ENCODE measurements at regions not wholly inside any gene's neighbourhood (a gene's known extent, or its start where the extent isn't known, plus 50 kb on each side); places are given as distances from the start of the nearest gene placed in this dataset.

- TF ChIP-seq SNAI2 (CRISPR knock-in tag; IDR thresholded peaks at IDR 0.05), result no peak
- TF ChIP-seq ARNTL (CRISPR knock-in tag; IDR thresholded peaks at IDR 0.05; ENCODE audit: borderline replicate concordance, low read depth), result no peak
- no peak for TF ChIP-seq GLIS3 (CRISPR knock-in tag; IDR thresholded peaks at IDR 0.05)
- no peak for TF ChIP-seq CREB5 (CRISPR knock-in tag; IDR thresholded peaks at IDR 0.05; ENCODE audit: low read depth)
- TF ChIP-seq TOX (CRISPR knock-in tag; IDR thresholded peaks at IDR 0.05; ENCODE audit: borderline replicate concordance), result no peak
- TF ChIP-seq POU6F1 (CRISPR knock-in tag; IDR thresholded peaks at IDR 0.05; ENCODE audit: borderline replicate concordance, low read depth), result no peak
- TF ChIP-seq ISL1 (CRISPR knock-in tag; IDR thresholded peaks at IDR 0.05), result no peak
- no peak for TF ChIP-seq ZC3H10 (CRISPR knock-in tag; IDR thresholded peaks at IDR 0.05)
- TF ChIP-seq PATZ1 (CRISPR knock-in tag; IDR thresholded peaks at IDR 0.05; ENCODE audit: borderline replicate concordance), result no peak
- no peak for TF ChIP-seq ZFP3 (CRISPR knock-in tag; IDR thresholded peaks at IDR 0.05)
- TF ChIP-seq BACH2 (CRISPR knock-in tag; IDR thresholded peaks at IDR 0.05; ENCODE audit: borderline replicate concordance), result no peak
- TF ChIP-seq RARB (CRISPR knock-in tag; IDR thresholded peaks at IDR 0.05), result no peak
- TF ChIP-seq OSR1 (CRISPR knock-in tag; IDR thresholded peaks at IDR 0.05), result no peak
- no peak for TF ChIP-seq CSDC2 (CRISPR knock-in tag; IDR thresholded peaks at IDR 0.05)
- TF ChIP-seq ZFP30 (CRISPR knock-in tag; IDR thresholded peaks at IDR 0.05), result no peak
- TF ChIP-seq ESRRG (CRISPR knock-in tag; IDR thresholded peaks at IDR 0.05), result no peak
- TF ChIP-seq ZNF8 (CRISPR knock-in tag; IDR thresholded peaks at IDR 0.05), result no peak
- TF ChIP-seq PPARA (CRISPR knock-in tag; IDR thresholded peaks at IDR 0.05; ENCODE audit: borderline replicate concordance), result no peak
- no peak for TF ChIP-seq ZNF565 (CRISPR knock-in tag; conservative IDR thresholded peaks at IDR 0.05; ENCODE audit: low read depth)
- no peak for ATAC-seq
Observed at GRCh38 chr12:20274008-20274407, 94.3 kb upstream of the PDE3A start.

- no peak for TF ChIP-seq OSR1 (CRISPR knock-in tag; IDR thresholded peaks at IDR 0.05)
- TF ChIP-seq SNAI2 (CRISPR knock-in tag; IDR thresholded peaks at IDR 0.05), result no peak
- TF ChIP-seq ZFP30 (CRISPR knock-in tag; IDR thresholded peaks at IDR 0.05), result no peak
- no peak for TF ChIP-seq PATZ1 (CRISPR knock-in tag; IDR thresholded peaks at IDR 0.05; ENCODE audit: borderline replicate concordance)
- TF ChIP-seq ARNTL (CRISPR knock-in tag; IDR thresholded peaks at IDR 0.05; ENCODE audit: borderline replicate concordance, low read depth), result no peak
- TF ChIP-seq TOX (CRISPR knock-in tag; IDR thresholded peaks at IDR 0.05; ENCODE audit: borderline replicate concordance), result no peak
- TF ChIP-seq ISL1 (CRISPR knock-in tag; IDR thresholded peaks at IDR 0.05), result no peak
- TF ChIP-seq ZNF70 (CRISPR knock-in tag; IDR thresholded peaks at IDR 0.05), result no peak
- no peak for ATAC-seq
Observed at GRCh38 chr12:20278276-20278675, 90.1 kb upstream of the PDE3A start.

- no peak for ATAC-seq
- no peak for TF ChIP-seq CSRNP3 (CRISPR knock-in tag; IDR thresholded peaks at IDR 0.05)
- TF ChIP-seq CSDC2 (CRISPR knock-in tag; IDR thresholded peaks at IDR 0.05), result no peak
Observed at GRCh38 chr12:20280515-20280914, 87.8 kb upstream of the PDE3A start.

- ATAC-seq, result no peak
- TF ChIP-seq GLIS3 (CRISPR knock-in tag; IDR thresholded peaks at IDR 0.05) (no peak), SNAI2 (CRISPR knock-in tag; IDR thresholded peaks at IDR 0.05) (no peak), ZC3H10 (CRISPR knock-in tag; IDR thresholded peaks at IDR 0.05) (no peak), TSHZ2 (CRISPR knock-in tag; IDR thresholded peaks at IDR 0.05) (no peak), TCF4 (CRISPR knock-in tag; IDR thresholded peaks at IDR 0.05; ENCODE audit: borderline replicate concordance) (no peak), ZFP3 (CRISPR knock-in tag; IDR thresholded peaks at IDR 0.05) (no peak), ZNF8 (CRISPR knock-in tag; IDR thresholded peaks at IDR 0.05) (no peak), ZNF70 (CRISPR knock-in tag; IDR thresholded peaks at IDR 0.05) (no peak), CREB5 (CRISPR knock-in tag; IDR thresholded peaks at IDR 0.05; ENCODE audit: low read depth) (no peak), RARB (CRISPR knock-in tag; IDR thresholded peaks at IDR 0.05) (no peak)
Observed at GRCh38 chr12:20282401-20282800, 85.9 kb upstream of the PDE3A start.

Data from SK-N-SH treated with all-trans-retinoic acid at 6 μM for 48 hours (cell line).